Stomach smooth muscle (tissue), 2 donors: ENCODE measurements at regions not wholly inside any gene's neighbourhood (a gene's known extent, or its start where the extent isn't known, plus 50 kb on each side); places are given as distances from the start of the nearest gene placed in this dataset.
"Not testable (repeated sequence)": the region's sequence is repeated elsewhere in the genome, so short reads cannot be mapped to it uniquely, and the experiment has no call there.

Source experiments
- H3K27ac ChIP-seq: one replicate; pipeline ENCODE4 v1.7.0; 2013; ENCODE audit warnings: mild to moderate bottlenecking, low read length, inconsistent platforms
- H3K27me3 ChIP-seq, 2 donors: one replicate each; pipeline ENCODE4 v1.7.0; 2013; ENCODE audit warnings: low read length in 2 of 2; ENCODE audit not compliant: insufficient read depth in 2 of 2, control insufficient read depth in 1 of 2
- H3K36me3 ChIP-seq, 2 donors: one replicate each; pipeline ENCODE4 v1.7.0; 2013; ENCODE audit warnings: low read length in 2 of 2; ENCODE audit not compliant: control insufficient read depth in 2 of 2, insufficient read depth in 2 of 2
- H3K4me1 ChIP-seq: one replicate; pipeline ENCODE4 v1.7.0; 2013; ENCODE audit warnings: low read length; ENCODE audit not compliant: control insufficient read depth, insufficient read depth
- H3K4me3 ChIP-seq, 2 donors: one replicate each; pipeline ENCODE4 v1.7.0; 2013; ENCODE audit warnings: low read length in 2 of 2
- H3K9ac ChIP-seq, 2 donors: one replicate each; pipeline ENCODE4 v1.7.0; 2013; ENCODE audit warnings: low read length in 2 of 2, mild to moderate bottlenecking in 1 of 2
- H3K9me3 ChIP-seq, 2 donors: one replicate each; pipeline ENCODE4 v1.7.0; 2013; ENCODE audit warnings: low read length in 2 of 2; ENCODE audit not compliant: control insufficient read depth in 2 of 2
- donor health status: healthy.
- donor health status: Pancreatic carcinoma.

- not testable (repeated sequence) for H3K27me3 ChIP-seq, H3K36me3 ChIP-seq, H3K9ac ChIP-seq, H3K9me3 ChIP-seq, H3K27ac ChIP-seq, H3K4me3 ChIP-seq, H3K4me1 ChIP-seq
These were observed 82.5 kb upstream of the ANKRD1 start for GRCh38 chr10:91003379-91003778.

- H3K9ac ChIP-seq, H3K4me3 ChIP-seq, H3K36me3 ChIP-seq, H3K4me1 ChIP-seq, H3K27me3 ChIP-seq, H3K9me3 ChIP-seq, H3K27ac ChIP-seq: not testable (repeated sequence)
These were observed 84.4 kb upstream of the ANKRD1 start for GRCh38 chr10:91005276-91005675.

- H3K4me3 ChIP-seq = no peak overlapping the region
- H3K9me3 ChIP-seq = no peaks in the 10 kb centered on the region
- no peaks in the 10 kb centered on the region for H3K36me3 ChIP-seq
- H3K27me3 ChIP-seq = no peaks in the 10 kb centered on the region
- H3K4me1 ChIP-seq = no peaks in the 10 kb centered on the region
- no peak overlapping the region for H3K9ac ChIP-seq
- H3K27ac ChIP-seq = no peak overlapping the region
These were observed 85.3 kb upstream of the ANKRD1 start for GRCh38 chr10:91006001-91006751.

- no peaks in the 10 kb centered on the region for H3K27me3 ChIP-seq
- no peak overlapping the region for H3K27ac ChIP-seq
- H3K9me3 ChIP-seq = no peaks in the 10 kb centered on the region
- H3K4me1 ChIP-seq = no peaks in the 10 kb centered on the region
- H3K4me3 ChIP-seq = no peak overlapping the region
- H3K9ac ChIP-seq = no peak overlapping the region
- no peaks in the 10 kb centered on the region for H3K36me3 ChIP-seq
These were observed 86.0 kb upstream of the ANKRD1 start for GRCh38 chr10:91006752-91007346.

- H3K27ac ChIP-seq = no peak overlapping the region
These were observed 86.8 kb upstream of the ANKRD1 start for GRCh38 chr10:91007655-91008054.

GRCh38 chr10:91009121-91009520 is 88.2 kb upstream of the ANKRD1 start:
- H3K4me1 ChIP-seq = no peaks in the 10 kb centered on the region
- peaks cover 0 to 3% of the 10 kb centered on the region in 2 donors for H3K9me3 ChIP-seq
- H3K27me3 ChIP-seq = no peaks in the 10 kb centered on the region
- no peak overlapping the region for H3K27ac ChIP-seq
- H3K4me3 ChIP-seq = no peak overlapping the region
- H3K36me3 ChIP-seq = no peaks in the 10 kb centered on the region
- H3K9ac ChIP-seq = no peak overlapping the region

More at GRCh38 chr10:91007655-91008054, 86.8 kb upstream of the ANKRD1 start:
- Histone ChIP-seq H3K36me3 (no peaks in the 10 kb centered on the region), H3K9me3 (peaks cover 0 to 3% of the 10 kb centered on the region in 2 donors), H3K9ac (no peak overlapping the region), H3K4me1 (no peaks in the 10 kb centered on the region), H3K4me3 (no peak overlapping the region), H3K27me3 (no peaks in the 10 kb centered on the region)

- no peaks in the 10 kb centered on the region for H3K4me1 ChIP-seq
- H3K9me3 ChIP-seq = peaks cover 0 to 3% of the 10 kb centered on the region in 2 donors
- H3K9ac ChIP-seq = no peak overlapping the region
- H3K4me3 ChIP-seq = no peak overlapping the region
- H3K27ac ChIP-seq = no peak overlapping the region
- H3K36me3 ChIP-seq = no peaks in the 10 kb centered on the region
- no peaks in the 10 kb centered on the region for H3K27me3 ChIP-seq
These were observed 90.1 kb upstream of the ANKRD1 start for GRCh38 chr10:91010952-91011351.

GRCh38 chr10:91012502-91012901 is 91.6 kb upstream of the ANKRD1 start:
- no peaks in the 10 kb centered on the region for H3K36me3 ChIP-seq
- no peaks in the 10 kb centered on the region for H3K27me3 ChIP-seq
- H3K9me3 ChIP-seq = peaks cover 0 to 3% of the 10 kb centered on the region in 2 donors
- H3K9ac ChIP-seq = no peak overlapping the region
- no peaks in the 10 kb centered on the region for H3K4me1 ChIP-seq
- no peak overlapping the region for H3K4me3 ChIP-seq
- H3K27ac ChIP-seq = no peak overlapping the region

GRCh38 chr10:91013985-91014384 is 93.1 kb upstream of the ANKRD1 start:
- H3K4me1 ChIP-seq = no peaks in the 10 kb centered on the region
- no peaks in the 10 kb centered on the region for H3K27me3 ChIP-seq
- no peak overlapping the region for H3K27ac ChIP-seq
- no peak overlapping the region for H3K4me3 ChIP-seq
- H3K9me3 ChIP-seq = peaks cover 0 to 3% of the 10 kb centered on the region in 2 donors
- no peak overlapping the region for H3K9ac ChIP-seq
- no peaks in the 10 kb centered on the region for H3K36me3 ChIP-seq

- Histone ChIP-seq H3K4me3 (no peak overlapping the region), H3K36me3 (no peaks in the 10 kb centered on the region), H3K9ac (no peak overlapping the region), H3K27ac (no peak overlapping the region), H3K27me3 (no peaks in the 10 kb centered on the region), H3K9me3 (peaks cover 0 to under 1% of the 10 kb centered on the region in 2 donors), H3K4me1 (no peaks in the 10 kb centered on the region)
These were observed 96.3 kb upstream of the ANKRD1 start for GRCh38 chr10:91017198-91017597.

GRCh38 chr10:91021901-91022300 is 101.0 kb upstream of the ANKRD1 start:
- H3K4me1 ChIP-seq = peaks cover 4% of the 10 kb centered on the region
- no peaks in the 10 kb centered on the region for H3K9me3 ChIP-seq
- no peak overlapping the region for H3K4me3 ChIP-seq
- no peaks in the 10 kb centered on the region for H3K36me3 ChIP-seq
- H3K27ac ChIP-seq = no peak overlapping the region
- no peaks in the 10 kb centered on the region for H3K27me3 ChIP-seq
- no peak overlapping the region for H3K9ac ChIP-seq
